ENCODE measurements at regions not wholly inside any gene's neighbourhood (a gene's known extent, or its start where the extent isn't known, plus 50 kb on each side); places are given as distances from the start of the nearest gene placed in this dataset.

DNA sequence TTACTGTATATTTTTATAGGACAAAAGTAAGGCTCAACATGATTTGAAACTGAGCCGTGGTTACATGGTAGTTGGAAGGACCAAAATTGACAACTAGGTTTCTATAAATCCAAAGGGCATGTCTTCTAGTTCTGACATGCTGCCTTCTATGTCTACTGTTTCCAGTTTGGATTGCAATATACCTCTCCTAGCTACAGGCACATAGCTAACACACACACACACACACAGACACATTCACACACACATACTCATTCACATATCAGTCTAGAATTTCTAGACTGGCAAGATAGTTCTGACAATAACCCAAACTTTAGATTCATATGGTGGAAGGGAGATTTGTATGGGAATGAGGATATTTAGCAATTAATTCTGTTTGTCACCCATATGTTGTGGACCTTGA is 544.8 kb upstream of the CAMK1G start:
- Histone ChIP-seq H3F3A (ENCODE audit: insufficient read depth) (no peaks in the 10 kb centered on the region), H3K4me3 (ENCODE audit: insufficient read depth, low read length, poor library complexity, severe bottlenecking) (no peak overlapping the region), H3K27ac (ENCODE audit: low read depth, low read length) (no peak overlapping the region), H3K9ac (ENCODE audit: low read length) (no peak overlapping the region), H3K9me3 (ENCODE audit: insufficient read depth, low read length) (no peaks in the 10 kb centered on the region), H3K79me2 (ENCODE audit: insufficient read depth, low read length) (no peaks in the 10 kb centered on the region), H3K27me3 (ENCODE audit: low read length) (no peaks in the 10 kb centered on the region), H3K36me3 (ENCODE audit: low read length) (no peaks in the 10 kb centered on the region), H2AFZ (ENCODE audit: low read depth, low read length, severe bottlenecking) (no peak overlapping the region), H3K4me2 (ENCODE audit: low read depth, low read length, poor library complexity, severe bottlenecking) (no peak overlapping the region), H4K20me1 (ENCODE audit: low read depth, low read length) (no peaks in the 10 kb centered on the region), H3K9me2 (replicated peaks; ENCODE audit: insufficient read depth, low read length) (no peaks in the 10 kb centered on the region)
- TF ChIP-seq, protein P1, sequence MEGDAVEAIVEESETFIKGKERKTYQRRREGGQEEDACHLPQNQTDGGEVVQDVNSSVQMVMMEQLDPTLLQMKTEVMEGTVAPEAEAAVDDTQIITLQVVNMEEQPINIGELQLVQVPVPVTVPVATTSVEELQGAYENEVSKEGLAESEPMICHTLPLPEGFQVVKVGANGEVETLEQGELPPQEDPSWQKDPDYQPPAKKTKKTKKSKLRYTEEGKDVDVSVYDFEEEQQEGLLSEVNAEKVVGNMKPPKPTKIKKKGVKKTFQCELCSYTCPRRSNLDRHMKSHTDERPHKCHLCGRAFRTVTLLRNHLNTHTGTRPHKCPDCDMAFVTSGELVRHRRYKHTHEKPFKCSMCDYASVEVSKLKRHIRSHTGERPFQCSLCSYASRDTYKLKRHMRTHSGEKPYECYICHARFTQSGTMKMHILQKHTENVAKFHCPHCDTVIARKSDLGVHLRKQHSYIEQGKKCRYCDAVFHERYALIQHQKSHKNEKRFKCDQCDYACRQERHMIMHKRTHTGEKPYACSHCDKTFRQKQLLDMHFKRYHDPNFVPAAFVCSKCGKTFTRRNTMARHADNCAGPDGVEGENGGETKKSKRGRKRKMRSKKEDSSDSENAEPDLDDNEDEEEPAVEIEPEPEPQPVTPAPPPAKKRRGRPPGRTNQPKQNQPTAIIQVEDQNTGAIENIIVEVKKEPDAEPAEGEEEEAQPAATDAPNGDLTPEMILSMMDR (IDR thresholded peaks at IDR 0.05; ENCODE audit: insufficient read depth, low read length, poor library complexity, severe bottlenecking) = no peak
- TF ChIP-seq EZH2phosphoT487 (conservative IDR thresholded peaks at IDR 0.05; ENCODE audit: low read length) = no peak

DNA sequence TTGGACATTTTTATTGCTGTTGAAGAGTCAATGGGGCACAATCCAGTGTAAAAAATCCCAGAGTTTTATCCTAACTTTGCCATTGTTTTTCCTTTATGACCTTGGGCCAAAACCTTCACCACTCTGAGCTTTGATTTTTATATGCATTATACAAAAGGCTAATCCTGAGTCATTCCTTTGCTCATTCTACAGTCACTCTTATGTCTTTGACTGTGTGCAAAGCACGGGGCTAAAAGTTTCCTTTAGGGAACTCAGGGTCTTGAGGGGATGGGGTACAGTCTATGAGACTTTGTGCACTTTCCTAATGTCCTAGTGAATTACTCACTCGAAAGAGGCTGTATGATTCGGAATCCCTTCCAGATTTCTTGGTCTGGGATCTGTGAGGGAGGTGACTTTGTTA is 543.2 kb upstream of the CAMK1G start:
- Histone ChIP-seq H3K79me2 (ENCODE audit: insufficient read depth, low read length) (no peaks in the 10 kb centered on the region), H3K9me2 (replicated peaks; ENCODE audit: insufficient read depth, low read length) (no peaks in the 10 kb centered on the region), H3K9me3 (ENCODE audit: insufficient read depth, low read length) (no peaks in the 10 kb centered on the region), H2AFZ (ENCODE audit: low read depth, low read length, severe bottlenecking) (no peak overlapping the region), H3K4me3 (ENCODE audit: insufficient read depth, low read length, poor library complexity, severe bottlenecking) (no peak overlapping the region), H4K20me1 (ENCODE audit: low read depth, low read length) (no peaks in the 10 kb centered on the region), H3K9ac (ENCODE audit: low read length) (no peak overlapping the region), H3K4me2 (ENCODE audit: low read depth, low read length, poor library complexity, severe bottlenecking) (no peak overlapping the region), H3K27me3 (ENCODE audit: low read length) (no peaks in the 10 kb centered on the region), H3K36me3 (ENCODE audit: low read length) (no peaks in the 10 kb centered on the region), H3K27ac (ENCODE audit: low read depth, low read length) (no peak overlapping the region), H3F3A (ENCODE audit: insufficient read depth) (no peaks in the 10 kb centered on the region)
- TF ChIP-seq, protein P1 (IDR thresholded peaks at IDR 0.05; ENCODE audit: insufficient read depth, low read length, poor library complexity, severe bottlenecking) = no peak
- TF ChIP-seq EZH2phosphoT487 (conservative IDR thresholded peaks at IDR 0.05; ENCODE audit: low read length) = no peak

- TF ChIP-seq, protein P1 (IDR thresholded peaks at IDR 0.05; ENCODE audit: insufficient read depth, low read length, poor library complexity, severe bottlenecking) = no peak
- TF ChIP-seq EZH2phosphoT487 (conservative IDR thresholded peaks at IDR 0.05; ENCODE audit: low read length) = no peak
- H2AFZ ChIP-seq (ENCODE audit: low read depth, low read length, severe bottlenecking) = no peak overlapping the region
- no peaks in the 10 kb centered on the region for H3K9me2 ChIP-seq (replicated peaks; ENCODE audit: insufficient read depth, low read length)
- no peaks in the 10 kb centered on the region for H4K20me1 ChIP-seq (ENCODE audit: low read depth, low read length)
- H3K9me3 ChIP-seq (ENCODE audit: insufficient read depth, low read length) = no peaks in the 10 kb centered on the region
- H3K4me3 ChIP-seq (ENCODE audit: insufficient read depth, low read length, poor library complexity, severe bottlenecking) = no peak overlapping the region
- no peaks in the 10 kb centered on the region for H3K27me3 ChIP-seq (ENCODE audit: low read length)
- H3K4me2 ChIP-seq (ENCODE audit: low read depth, low read length, poor library complexity, severe bottlenecking) = no peak overlapping the region
- no peaks in the 10 kb centered on the region for H3K36me3 ChIP-seq (ENCODE audit: low read length)
- no peaks in the 10 kb centered on the region for H3F3A ChIP-seq (ENCODE audit: insufficient read depth)
- H3K79me2 ChIP-seq (ENCODE audit: insufficient read depth, low read length) = no peaks in the 10 kb centered on the region
- no peak overlapping the region for H3K27ac ChIP-seq (ENCODE audit: low read depth, low read length)
- H3K9ac ChIP-seq (ENCODE audit: low read length) = no peak overlapping the region
Measured at GRCh38 chr1:209041927-209042326, 541.6 kb upstream of the CAMK1G start.

All from SU-DHL-6 (cell line).